ENCODE measurements at regions not wholly inside any gene's neighbourhood (a gene's known extent, or its start where the extent isn't known, plus 50 kb on each side); places are given as distances from the start of the nearest gene placed in this dataset.

DNA sequence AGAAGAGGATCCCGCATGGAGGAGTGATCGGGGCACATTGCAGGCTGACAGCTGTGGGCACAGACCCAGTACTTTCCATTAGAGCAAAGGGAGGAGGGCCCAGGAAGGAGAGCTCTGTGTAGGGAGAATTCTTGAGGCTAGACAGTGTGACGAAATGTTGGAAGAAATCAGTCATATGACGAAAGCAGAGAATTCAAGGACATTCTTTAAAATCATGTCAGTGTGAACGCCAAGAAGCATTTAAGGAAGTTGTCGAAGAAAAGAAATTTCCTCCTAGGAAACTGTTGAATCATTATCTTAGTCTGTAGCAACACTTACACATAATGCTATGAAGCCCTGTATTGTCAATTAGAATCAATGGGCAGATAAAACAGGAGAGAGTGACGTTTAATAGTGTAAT is 191.3 kb upstream of the ADARB2 start:
- no peak for DNase-seq (ENCODE audit: low read depth in 1 of 2, low spot score in 1 of 2)

GRCh38 chr10:1923998-1924397 is 186.7 kb upstream of the ADARB2 start:
- no peak for DNase-seq (ENCODE audit: low read depth in 1 of 2, low spot score in 1 of 2)

- DNase-seq (ENCODE audit: low read depth in 1 of 2, low spot score in 1 of 2): no peak
These were observed 186.3 kb upstream of the ADARB2 start for GRCh38 chr10:1923586-1923985.

GRCh38 chr10:1920941-1921340 is 183.6 kb upstream of the ADARB2 start:
- DNase-seq (ENCODE audit: low read depth in 1 of 2, low spot score in 1 of 2): no peak

- no peak for DNase-seq (ENCODE audit: low read depth in 1 of 2, low spot score in 1 of 2)
These were observed 182.8 kb upstream of the ADARB2 start for GRCh38 chr10:1920127-1920526.

DNA sequence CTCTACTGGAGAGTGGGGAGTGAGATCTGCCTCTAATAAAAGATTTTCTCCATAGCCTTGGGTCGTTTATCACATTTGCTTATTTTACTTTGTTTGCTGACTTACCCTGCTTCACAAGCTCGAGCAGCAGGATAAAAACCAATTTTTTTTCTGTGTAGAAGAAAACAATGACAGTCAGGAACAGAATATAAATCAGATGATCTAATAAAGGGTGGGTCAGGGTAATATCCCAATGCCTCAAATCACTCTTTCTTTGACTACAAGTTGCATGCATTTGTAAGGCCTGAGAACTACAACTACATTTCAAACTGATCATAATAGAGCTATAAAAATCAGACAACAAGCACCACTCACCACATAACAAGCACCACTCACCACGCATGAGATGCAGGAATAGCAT is 174.4 kb upstream of the ADARB2 start:
- DNase-seq (ENCODE audit: low read depth in 1 of 2, low spot score in 1 of 2): no peak

- no peak for DNase-seq (ENCODE audit: low read depth in 1 of 2, low spot score in 1 of 2)
These were observed 166.7 kb upstream of the ADARB2 start for GRCh38 chr10:1903982-1904381.

DNA sequence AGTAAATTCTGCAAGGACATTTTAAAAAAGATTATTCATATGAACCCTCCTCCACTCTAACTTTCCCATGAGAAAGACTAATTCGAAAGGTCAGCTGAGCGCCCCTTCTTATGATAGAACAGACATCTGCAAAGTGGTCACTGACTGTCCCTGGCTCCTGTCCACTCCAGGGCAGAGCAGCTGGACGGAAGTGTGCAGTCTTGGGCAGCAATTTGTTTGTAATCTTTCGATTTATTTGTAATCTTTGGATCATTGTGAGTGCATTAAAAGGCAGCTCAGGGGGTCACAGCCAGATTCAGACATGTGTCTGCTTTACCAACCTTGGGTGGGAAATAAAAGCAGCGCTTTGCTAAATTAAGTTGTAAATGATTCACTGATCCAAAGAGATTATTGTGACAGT is 158.8 kb upstream of the ADARB2 start:
- DNase-seq (ENCODE audit: low read depth in 1 of 2, low spot score in 1 of 2): no peak

- no peak for DNase-seq (ENCODE audit: low read depth in 1 of 2, low spot score in 1 of 2)
These were observed 158.4 kb upstream of the ADARB2 start for GRCh38 chr10:1895691-1896090.

GRCh38 chr10:1894912-1895311 is 157.6 kb upstream of the ADARB2 start:
- DNase-seq (ENCODE audit: low read depth in 1 of 2, low spot score in 1 of 2): no peak

DNA sequence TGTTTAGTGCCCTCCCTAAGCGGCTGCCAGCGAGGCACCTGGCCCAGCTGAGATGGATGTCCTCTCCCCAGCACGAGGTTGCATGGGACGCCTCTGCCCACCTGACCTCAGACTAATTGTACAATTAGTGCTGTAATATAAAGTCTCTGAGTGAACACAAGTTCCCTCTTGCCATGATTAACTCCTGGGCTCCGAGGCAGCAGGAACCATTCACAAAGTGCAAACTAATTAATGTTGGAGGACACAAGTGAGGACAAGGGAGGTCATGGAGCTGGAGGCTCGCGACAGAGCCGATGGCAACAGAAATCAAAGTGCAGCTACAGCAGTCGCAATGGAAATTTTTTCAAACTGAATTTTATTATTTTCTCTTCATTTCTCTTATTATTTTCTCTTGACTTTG is 156.6 kb upstream of the ADARB2 start:
- DNase-seq (ENCODE audit: low read depth in 1 of 2, low spot score in 1 of 2): no peak

- DNase-seq (ENCODE audit: low read depth in 1 of 2, low spot score in 1 of 2): no peak
These were observed 148.7 kb upstream of the ADARB2 start for GRCh38 chr10:1886039-1886438.

- DNase-seq (ENCODE audit: low read depth in 1 of 2, low spot score in 1 of 2): no peak
These were observed 145.4 kb upstream of the ADARB2 start for GRCh38 chr10:1882728-1883127.

GRCh38 chr10:1882180-1882579 is 144.9 kb upstream of the ADARB2 start:
- no peak for DNase-seq (ENCODE audit: low read depth in 1 of 2, low spot score in 1 of 2)

GRCh38 chr10:1881636-1882035 is 144.3 kb upstream of the ADARB2 start:
- no peak for DNase-seq (ENCODE audit: low read depth in 1 of 2, low spot score in 1 of 2)

GRCh38 chr10:1874533-1874932 is 137.2 kb upstream of the ADARB2 start:
- no peak for DNase-seq (ENCODE audit: low read depth in 1 of 2, low spot score in 1 of 2)

- DNase-seq (ENCODE audit: low read depth in 1 of 2, low spot score in 1 of 2): no peak
These were observed 136.5 kb upstream of the ADARB2 start for GRCh38 chr10:1873661-1874315.

DNA sequence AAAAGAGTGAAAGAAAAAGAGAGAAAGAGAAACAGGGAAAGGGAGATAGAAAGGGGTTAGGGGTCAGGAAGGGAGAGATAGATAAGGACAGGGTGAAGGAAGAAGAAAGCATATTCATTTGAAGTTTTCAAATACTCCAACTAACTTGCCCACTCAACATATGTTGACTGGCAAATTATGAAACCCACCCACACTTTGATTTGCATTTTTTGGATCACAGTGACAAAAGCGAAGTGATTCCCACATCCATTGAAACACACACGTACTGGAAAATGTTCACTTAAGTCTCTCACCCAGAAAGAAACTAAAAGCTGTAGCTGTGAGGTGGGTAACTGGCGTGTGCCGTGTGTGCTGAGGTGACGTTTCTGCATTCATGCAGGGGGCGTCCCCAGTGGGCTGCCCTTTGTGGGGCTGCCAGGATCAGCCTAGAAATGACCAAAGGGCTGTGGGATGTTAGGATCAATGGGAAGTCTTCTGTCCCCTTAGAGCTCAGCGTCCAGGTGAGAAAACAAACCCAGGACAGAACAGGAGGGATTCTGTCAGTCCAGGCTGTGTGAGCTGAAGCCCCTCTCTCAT is 134.9 kb upstream of the ADARB2 start:
- no peak for DNase-seq (ENCODE audit: low read depth in 1 of 2, low spot score in 1 of 2)

DNA sequence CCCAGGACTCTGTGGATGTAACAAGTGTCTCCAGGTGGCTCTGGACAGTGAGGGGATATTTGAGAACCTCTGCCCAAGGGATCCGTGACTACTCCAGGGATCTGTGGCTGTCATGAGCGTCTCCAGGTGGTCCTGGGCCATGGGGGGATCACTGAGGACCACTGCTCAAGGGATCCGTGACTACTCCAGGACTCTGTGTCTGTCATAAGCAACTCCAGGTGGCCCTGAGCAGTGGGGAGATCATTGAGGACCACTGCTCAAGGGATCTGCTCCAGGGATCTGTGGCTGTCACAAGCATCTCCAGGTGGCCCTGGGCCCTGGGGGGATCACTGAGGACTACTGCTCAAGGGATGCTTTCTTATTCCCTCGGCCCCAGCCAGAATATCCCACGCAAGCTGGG is 133.2 kb upstream of the ADARB2 start:
- DNase-seq (ENCODE audit: low read depth in 1 of 2, low spot score in 1 of 2): no peak

GRCh38 chr10:1869861-1870260 is 132.5 kb upstream of the ADARB2 start:
- no peak for DNase-seq (ENCODE audit: low read depth in 1 of 2, low spot score in 1 of 2)

DNA sequence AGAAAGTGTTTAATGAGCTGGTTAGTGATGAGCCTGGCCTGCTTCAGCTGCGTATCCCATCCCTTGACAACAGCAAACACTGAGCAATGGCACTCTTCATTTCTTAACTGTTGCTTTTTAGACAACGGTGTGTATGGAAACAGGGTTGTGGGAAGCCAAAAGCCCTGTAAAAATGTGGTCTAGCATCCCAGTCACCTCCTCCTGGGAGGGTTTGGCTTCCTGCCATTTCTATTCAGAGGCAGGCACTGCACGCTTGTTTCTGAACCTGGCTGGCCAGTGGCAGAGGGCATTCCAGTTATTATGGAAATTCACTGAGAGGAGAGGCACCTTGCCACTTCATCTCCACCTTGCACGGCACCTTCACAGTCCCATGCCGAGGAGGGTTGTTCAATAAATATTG is 123.0 kb upstream of the ADARB2 start:
- DNase-seq (ENCODE audit: low read depth in 1 of 2, low spot score in 1 of 2): no peak

GRCh38 chr10:1858547-1858946 is 121.2 kb upstream of the ADARB2 start:
- DNase-seq (ENCODE audit: low read depth in 1 of 2, low spot score in 1 of 2): no peak

DNA sequence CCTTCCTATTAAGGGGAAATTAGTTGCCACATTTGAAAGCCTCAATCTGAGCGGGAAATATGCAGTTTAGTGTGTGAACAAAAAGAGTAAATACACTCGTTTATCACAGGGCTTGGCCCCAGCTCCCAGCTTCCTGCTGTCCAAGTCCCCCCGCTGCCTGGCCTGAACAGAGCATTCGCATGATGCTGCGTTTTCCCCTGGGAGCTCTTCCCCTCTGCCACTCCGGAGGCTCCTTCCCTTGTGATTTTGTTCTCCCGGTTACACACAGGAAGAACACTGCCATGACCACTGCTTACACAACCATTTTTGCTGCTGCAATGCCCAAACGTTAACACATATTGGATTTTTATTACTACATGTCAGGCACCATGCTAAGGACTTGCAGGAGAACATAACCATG is 120.7 kb upstream of the ADARB2 start:
- DNase-seq (ENCODE audit: low read depth in 1 of 2, low spot score in 1 of 2): no peak

All from activated T-helper 1 cell treated with anti-CD3 and anti-CD28 coated beads, Interleukin-2, amount 50 U/mL, for 16 hours (primary cell).